NCI-H82 treated with DMSO at 0.1 percent for 48 hours (cell line): ENCODE measurements at regions not wholly inside any gene's neighbourhood (a gene's known extent, or its start where the extent isn't known, plus 50 kb on each side); places are given as distances from the start of the nearest gene placed in this dataset.

ENCODE experiments used
- DNase-seq: peaks from one replicate; lab custom pipeline; 2025; ENCODE audit not compliant: unreplicated experiment; lab: John Stamatoyannopoulos, UW

- no peak for DNase-seq
Observed at GRCh38 chr1:234726359-234726943, 116.5 kb upstream of the IRF2BP2 start.

GRCh38 chr1:234725177-234726132 lies 115.5 kb upstream of the IRF2BP2 start:
- DNase-seq = no peak

- DNase-seq = peak; percentile 91
Observed at GRCh38 chr1:234724516-234725176, 114.7 kb upstream of the IRF2BP2 start.

GRCh38 chr1:234722904-234723720 lies 113.1 kb upstream of the IRF2BP2 start:
- DNase-seq = no peak

GRCh38 chr1:234722270-234722704 lies 112.3 kb upstream of the IRF2BP2 start:
- no peak for DNase-seq

GRCh38 chr1:234721476-234722269 lies 111.7 kb upstream of the IRF2BP2 start:
- no peak for DNase-seq

GRCh38 chr1:234720709-234721441 lies 110.9 kb upstream of the IRF2BP2 start:
- no peak for DNase-seq

GRCh38 chr1:234719454-234720251 lies 109.7 kb upstream of the IRF2BP2 start:
- peak; percentile 48 for DNase-seq

GRCh38 chr1:234718496-234719453 lies 108.8 kb upstream of the IRF2BP2 start:
- no peak for DNase-seq

GRCh38 chr1:234716908-234717375 lies 107.0 kb upstream of the IRF2BP2 start:
- DNase-seq = no peak

- DNase-seq = no peak
Observed at GRCh38 chr1:234715252-234716014, 105.5 kb upstream of the IRF2BP2 start.

GRCh38 chr1:234713859-234714258 lies 103.9 kb upstream of the IRF2BP2 start:
- no peak for DNase-seq

- DNase-seq = no peak
Observed at GRCh38 chr1:234713440-234713839, 103.5 kb upstream of the IRF2BP2 start.

- no peak for DNase-seq
Observed at GRCh38 chr1:234712891-234713305, 102.9 kb upstream of the IRF2BP2 start.

- no peak for DNase-seq
Observed at GRCh38 chr1:234710936-234711724, 101.2 kb upstream of the IRF2BP2 start.

GRCh38 chr1:234710381-234710780 lies 100.4 kb upstream of the IRF2BP2 start:
- DNase-seq = no peak
